ENCODE measurements at regions not wholly inside any gene's neighbourhood (a gene's known extent, or its start where the extent isn't known, plus 50 kb on each side); places are given as distances from the start of the nearest gene placed in this dataset.

- DNase-seq (ENCODE audit: low spot score): no peak
Observed at GRCh38 chr1:94617134-94617805, 75.7 kb upstream of the F3 start.

- no peak for DNase-seq (ENCODE audit: low spot score)
Observed at GRCh38 chr1:94616506-94616905, 74.9 kb upstream of the F3 start.

GRCh38 chr1:94614996-94615395, 73.4 kb upstream of the F3 start:
- peak; percentile 42 for DNase-seq (ENCODE audit: low spot score)

GRCh38 chr1:94614168-94614815, 72.7 kb upstream of the F3 start:
- DNase-seq (ENCODE audit: low spot score): no peak

- DNase-seq (ENCODE audit: low spot score): no peak
Observed at GRCh38 chr1:94612525-94613204, 71.1 kb upstream of the F3 start.

- no peak for DNase-seq (ENCODE audit: low spot score)
Observed at GRCh38 chr1:94611681-94612475, 70.3 kb upstream of the F3 start.

- DNase-seq (ENCODE audit: low spot score): no peak
Observed at GRCh38 chr1:94609619-94610018, 68.1 kb upstream of the F3 start.

GRCh38 chr1:94608852-94609530, 67.4 kb upstream of the F3 start:
- DNase-seq (ENCODE audit: low spot score): no peak

GRCh38 chr1:94608142-94608851, 66.7 kb upstream of the F3 start:
- DNase-seq (ENCODE audit: low spot score): peak; percentile 71

GRCh38 chr1:94607398-94607797, 65.8 kb upstream of the F3 start:
- no peak for DNase-seq (ENCODE audit: low spot score)

GRCh38 chr1:94606471-94606870, 64.9 kb upstream of the F3 start:
- DNase-seq (ENCODE audit: low spot score): no peak

- DNase-seq (ENCODE audit: low spot score): no peak
Observed at GRCh38 chr1:94603663-94604062, 62.1 kb upstream of the F3 start.

GRCh38 chr1:94602802-94603625, 61.5 kb upstream of the F3 start:
- no peak for DNase-seq (ENCODE audit: low spot score)

- peak; percentile 31 for DNase-seq (ENCODE audit: low spot score)
Observed at GRCh38 chr1:94602316-94602715, 60.8 kb upstream of the F3 start.

GRCh38 chr1:94600556-94600955, 59.0 kb upstream of the F3 start:
- no peak for DNase-seq (ENCODE audit: low spot score)

GRCh38 chr1:94599095-94599813, 57.7 kb upstream of the F3 start:
- DNase-seq (ENCODE audit: low spot score): peak; percentile 58

GRCh38 chr1:94597701-94598100, 56.1 kb upstream of the F3 start:
- no peak for DNase-seq (ENCODE audit: low spot score)

- no peak for DNase-seq (ENCODE audit: low spot score)
Observed at GRCh38 chr1:94596260-94596659, 54.7 kb upstream of the F3 start.

- DNase-seq (ENCODE audit: low spot score): no peak
Observed at GRCh38 chr1:94595658-94596057, 54.1 kb upstream of the F3 start.

- DNase-seq (ENCODE audit: low spot score): no peak
Observed at GRCh38 chr1:94593611-94594010, 52.1 kb upstream of the F3 start.
